Renal cortex interstitium (tissue), 11 donors: ENCODE measurements at regions not wholly inside any gene's neighbourhood (a gene's known extent, or its start where the extent isn't known, plus 50 kb on each side); places are given as distances from the start of the nearest gene placed in this dataset.

ENCODE experiments used
- DNase-seq, 11 donors: peaks; one replicate each; pipeline ENCODE4 v3.0.0-alpha.2; 2013; ENCODE audit warnings: low read depth in 9 of 11, low spot score in 4 of 11; ENCODE audit errors: extremely low read depth in 1 of 11

- no peak for DNase-seq
Observed at GRCh38 chr2:198268519-198268918, 464.1 kb downstream of the PLCL1 start.

- no peak for DNase-seq
Observed at GRCh38 chr2:198259496-198259895, 455.1 kb downstream of the PLCL1 start.

GRCh38 chr2:198254536-198255090 lies 450.2 kb downstream of the PLCL1 start:
- DNase-seq: no peak

GRCh38 chr2:198253995-198254394 lies 449.6 kb downstream of the PLCL1 start:
- no peak for DNase-seq

- DNase-seq: no peak
Observed at GRCh38 chr2:198252472-198252871, 448.1 kb downstream of the PLCL1 start.

GRCh38 chr2:198242093-198242492 lies 437.7 kb downstream of the PLCL1 start:
- DNase-seq: no peak

GRCh38 chr2:198238429-198238828 lies 434.0 kb downstream of the PLCL1 start:
- no peak for DNase-seq

GRCh38 chr2:198236338-198236737 lies 431.9 kb downstream of the PLCL1 start:
- no peak for DNase-seq

GRCh38 chr2:198232281-198232680 lies 427.9 kb downstream of the PLCL1 start:
- DNase-seq: no peak

- no peak for DNase-seq
Observed at GRCh38 chr2:198231562-198231961, 427.2 kb downstream of the PLCL1 start.

GRCh38 chr2:198220763-198221610 lies 416.6 kb downstream of the PLCL1 start:
- no peak for DNase-seq

- no peak for DNase-seq
Observed at GRCh38 chr2:198219292-198219691, 414.9 kb downstream of the PLCL1 start.

- no peak for DNase-seq
Observed at GRCh38 chr2:198214114-198214596, 409.8 kb downstream of the PLCL1 start.

- DNase-seq: no peak
Observed at GRCh38 chr2:198213253-198213652, 408.9 kb downstream of the PLCL1 start.

GRCh38 chr2:198211706-198212105 lies 407.3 kb downstream of the PLCL1 start:
- no peak for DNase-seq

- no peak for DNase-seq
Observed at GRCh38 chr2:198203336-198204069, 399.1 kb downstream of the PLCL1 start.
